ENCODE measurements at regions not wholly inside any gene's neighbourhood (a gene's known extent, or its start where the extent isn't known, plus 50 kb on each side); places are given as distances from the start of the nearest gene placed in this dataset.

- TF ChIP-seq CTCF (conservative IDR thresholded peaks at IDR 0.05; ENCODE audit: low read length) (no peak), EZH2phosphoT487 (IDR thresholded peaks at IDR 0.05; ENCODE audit: borderline replicate concordance) (no peak)
Observed at GRCh38 chr9:73919712-73920111, 577.4 kb upstream of the RORB start.

Data from Loucy (cell line).